Astrocyte (in vitro differentiated cells and primary cell): ENCODE measurements at regions not wholly inside any gene's neighbourhood (a gene's known extent, or its start where the extent isn't known, plus 50 kb on each side); places are given as distances from the start of the nearest gene placed in this dataset.

Experiments used
- EZH2 ChIP-seq: IDR thresholded peaks from 2 replicates; pipeline ENCODE4 v1.6.1; 2012; ENCODE audit warnings: mild to moderate bottlenecking, low read length, inconsistent platforms; ENCODE audit not compliant: insufficient read depth
- TF ChIP-seq, protein P1 (sequence below): IDR thresholded peaks from 2 replicates; pipeline ENCODE4 v1.5.1; 2011; ENCODE audit warnings: low read depth, mild to moderate bottlenecking, inconsistent platforms, low read length, moderate library complexity; ENCODE audit not compliant: insufficient read depth

DNA sequence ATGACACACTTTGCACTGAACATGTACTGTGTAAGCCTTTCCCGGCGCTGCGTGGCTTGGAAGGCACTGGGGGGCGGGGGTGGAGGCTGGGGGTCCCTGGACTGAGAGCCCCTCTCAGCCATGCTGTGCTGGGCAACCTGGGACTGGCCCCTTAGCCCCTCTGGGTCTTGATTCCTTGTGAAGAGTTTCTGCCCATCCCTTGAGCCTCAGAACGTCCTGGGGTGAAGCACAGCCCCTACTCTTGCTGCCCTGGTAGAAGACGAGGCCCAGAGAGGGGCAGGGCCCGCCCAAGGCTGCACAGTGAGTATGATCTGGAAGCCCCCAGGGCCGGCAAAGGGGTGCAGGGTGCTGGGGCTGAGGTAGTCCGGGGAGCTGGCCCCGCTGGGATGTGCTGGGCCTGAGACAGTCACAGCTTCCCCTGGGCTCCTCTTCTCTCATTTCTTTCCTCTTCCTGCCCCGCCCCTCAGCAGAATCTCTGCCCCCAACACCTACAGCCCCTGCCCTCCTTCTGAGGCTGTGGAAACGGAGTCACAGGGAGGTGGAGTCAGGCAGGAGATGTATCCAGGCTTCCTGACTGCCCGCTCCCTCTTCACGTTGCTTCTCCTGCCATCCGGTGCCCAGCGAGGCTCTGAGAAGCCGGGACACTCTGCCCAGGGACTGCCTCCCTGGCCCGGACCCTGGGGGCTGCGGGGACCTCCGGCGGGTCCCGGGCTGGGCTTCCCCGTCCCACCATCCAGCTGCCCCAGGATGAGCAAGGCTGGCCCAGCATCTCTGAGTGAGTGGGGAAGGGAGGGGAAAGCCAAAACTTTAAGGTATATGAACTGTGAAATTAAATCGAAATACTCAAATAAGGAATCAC is 60.5 kb downstream of the UNCX start:
- TF ChIP-seq, protein P1, sequence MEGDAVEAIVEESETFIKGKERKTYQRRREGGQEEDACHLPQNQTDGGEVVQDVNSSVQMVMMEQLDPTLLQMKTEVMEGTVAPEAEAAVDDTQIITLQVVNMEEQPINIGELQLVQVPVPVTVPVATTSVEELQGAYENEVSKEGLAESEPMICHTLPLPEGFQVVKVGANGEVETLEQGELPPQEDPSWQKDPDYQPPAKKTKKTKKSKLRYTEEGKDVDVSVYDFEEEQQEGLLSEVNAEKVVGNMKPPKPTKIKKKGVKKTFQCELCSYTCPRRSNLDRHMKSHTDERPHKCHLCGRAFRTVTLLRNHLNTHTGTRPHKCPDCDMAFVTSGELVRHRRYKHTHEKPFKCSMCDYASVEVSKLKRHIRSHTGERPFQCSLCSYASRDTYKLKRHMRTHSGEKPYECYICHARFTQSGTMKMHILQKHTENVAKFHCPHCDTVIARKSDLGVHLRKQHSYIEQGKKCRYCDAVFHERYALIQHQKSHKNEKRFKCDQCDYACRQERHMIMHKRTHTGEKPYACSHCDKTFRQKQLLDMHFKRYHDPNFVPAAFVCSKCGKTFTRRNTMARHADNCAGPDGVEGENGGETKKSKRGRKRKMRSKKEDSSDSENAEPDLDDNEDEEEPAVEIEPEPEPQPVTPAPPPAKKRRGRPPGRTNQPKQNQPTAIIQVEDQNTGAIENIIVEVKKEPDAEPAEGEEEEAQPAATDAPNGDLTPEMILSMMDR = no peak
- TF ChIP-seq EZH2 = no peak
